Spleen (tissue), 7 donors: ENCODE measurements at regions not wholly inside any gene's neighbourhood (a gene's known extent, or its start where the extent isn't known, plus 50 kb on each side); places are given as distances from the start of the nearest gene placed in this dataset.

Source experiments
- POLR2A ChIP-seq, 3 donors: fragments of 450-650 bp; IDR thresholded peaks; one replicate each; pipeline ENCODE4 v1.5.1; 2017; ENCODE audit warnings: antibody characterized with exemption in 3 of 3, mild to moderate bottlenecking in 1 of 3
- POLR2AphosphoS5 ChIP-seq, 3 donors: sonication (generic); formaldehyde crosslinking; IDR thresholded peaks; one replicate each; pipeline ENCODE4 v1.5.1; 2017; ENCODE audit warnings: antibody characterized with exemption in 3 of 3
- TF ChIP-seq, protein P1 (sequence below), 11 experiments: fragments of 200-600 bp in 7 of 11; fragments of 450-650 bp in 4 of 11; sonication (generic) in 4 of 11; IDR thresholded peaks in 8 of 11; conservative IDR thresholded peaks in 3 of 11; 1 replicate in 7 of 11; 2 replicates in 4 of 11; pipeline versions ENCODE4 v1.4.0 to v1.8.0; 2016 to 2021; ENCODE audit warnings: antibody characterized with exemption in 11 of 11, inconsistent platforms in 4 of 11, mild to moderate bottlenecking in 1 of 11
- donor health status: DM: no; HTN: no; CAD: no; lungs with moderate emphysema.
- donor health status: DM: no; HTN: no; CAD: no.
- donor health status: DM: no; HTN: no; CAD: no.

DNA sequence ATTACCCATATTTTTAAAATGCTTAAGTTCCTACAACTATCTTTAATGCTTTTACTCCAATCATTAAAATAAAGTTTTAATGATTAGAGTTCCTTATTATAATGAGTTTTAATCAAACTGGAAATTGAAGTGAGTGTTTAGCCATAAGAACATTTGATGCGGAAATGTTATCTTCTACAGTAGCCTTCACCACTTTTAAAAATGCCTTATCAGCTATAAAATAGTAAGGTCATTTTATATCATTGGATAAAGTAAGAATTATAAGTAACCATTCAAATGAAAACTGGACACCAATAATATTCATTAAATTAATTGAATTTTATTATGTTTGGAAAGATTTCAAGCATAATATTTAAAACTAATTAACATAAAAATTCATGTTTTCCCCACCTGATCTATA lies 825.0 kb upstream of the ROBO1 start:
- TF ChIP-seq, protein P1, sequence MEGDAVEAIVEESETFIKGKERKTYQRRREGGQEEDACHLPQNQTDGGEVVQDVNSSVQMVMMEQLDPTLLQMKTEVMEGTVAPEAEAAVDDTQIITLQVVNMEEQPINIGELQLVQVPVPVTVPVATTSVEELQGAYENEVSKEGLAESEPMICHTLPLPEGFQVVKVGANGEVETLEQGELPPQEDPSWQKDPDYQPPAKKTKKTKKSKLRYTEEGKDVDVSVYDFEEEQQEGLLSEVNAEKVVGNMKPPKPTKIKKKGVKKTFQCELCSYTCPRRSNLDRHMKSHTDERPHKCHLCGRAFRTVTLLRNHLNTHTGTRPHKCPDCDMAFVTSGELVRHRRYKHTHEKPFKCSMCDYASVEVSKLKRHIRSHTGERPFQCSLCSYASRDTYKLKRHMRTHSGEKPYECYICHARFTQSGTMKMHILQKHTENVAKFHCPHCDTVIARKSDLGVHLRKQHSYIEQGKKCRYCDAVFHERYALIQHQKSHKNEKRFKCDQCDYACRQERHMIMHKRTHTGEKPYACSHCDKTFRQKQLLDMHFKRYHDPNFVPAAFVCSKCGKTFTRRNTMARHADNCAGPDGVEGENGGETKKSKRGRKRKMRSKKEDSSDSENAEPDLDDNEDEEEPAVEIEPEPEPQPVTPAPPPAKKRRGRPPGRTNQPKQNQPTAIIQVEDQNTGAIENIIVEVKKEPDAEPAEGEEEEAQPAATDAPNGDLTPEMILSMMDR (IDR thresholded peaks at IDR 0.05 in 8 of 11, conservative IDR thresholded peaks at IDR 0.05 in 3 of 11), result no peak
- no peak for TF ChIP-seq POLR2A (IDR thresholded peaks at IDR 0.05)
- no peak for TF ChIP-seq POLR2AphosphoS5 (IDR thresholded peaks at IDR 0.05)
